HEK293 (cell line): ENCODE measurements at regions not wholly inside any gene's neighbourhood (a gene's known extent, or its start where the extent isn't known, plus 50 kb on each side); places are given as distances from the start of the nearest gene placed in this dataset.

ENCODE experiments used
- CTCF ChIP-seq: fragments of 450-650 bp; formaldehyde crosslinking; IDR thresholded peaks from 2 replicates; pipeline ENCODE4 v1.5.1; 2016; ENCODE audit warnings: missing biosample characterization, missing genetic modification characterization
- FEZF1 ChIP-seq: fragments of 450-650 bp; formaldehyde crosslinking; IDR thresholded peaks from 2 replicates; pipeline ENCODE4 v1.5.1; 2016; ENCODE audit warnings: missing biosample characterization, missing genetic modification characterization
- GLIS1 ChIP-seq: fragments of 450-650 bp; formaldehyde crosslinking; IDR thresholded peaks from 2 replicates; pipeline ENCODE4 v1.5.1; 2016; ENCODE audit warnings: missing biosample characterization, missing genetic modification characterization
- HIC1 ChIP-seq: fragments of 450-650 bp; formaldehyde crosslinking; IDR thresholded peaks from 2 replicates; pipeline ENCODE4 v1.5.1; 2016; ENCODE audit warnings: missing biosample characterization, missing genetic modification characterization
- HOXC10 ChIP-seq: sonication (generic); formaldehyde crosslinking; IDR thresholded peaks from 2 replicates; pipeline ENCODE4 v1.8.1; 2023; ENCODE audit warnings: mild to moderate bottlenecking, missing genetic modification reagents
- KLF17 ChIP-seq: fragments of 450-650 bp; formaldehyde crosslinking; IDR thresholded peaks from 2 replicates; pipeline ENCODE4 v1.5.1; 2016; ENCODE audit warnings: missing biosample characterization, missing genetic modification characterization
- KLF9 ChIP-seq: fragments of 450-650 bp; formaldehyde crosslinking; IDR thresholded peaks from 2 replicates; pipeline ENCODE4 v1.5.1; 2016; ENCODE audit warnings: missing biosample characterization, missing genetic modification characterization, low read depth
- PRDM1 ChIP-seq: fragments of 450-650 bp; formaldehyde crosslinking; IDR thresholded peaks from 2 replicates; pipeline ENCODE4; 2016; ENCODE audit warnings: missing biosample characterization, missing genetic modification characterization
- REPIN1 ChIP-seq: fragments of 450-650 bp; formaldehyde crosslinking; IDR thresholded peaks from 2 replicates; pipeline ENCODE4 v1.5.1; 2017; ENCODE audit warnings: missing biosample characterization, missing genetic modification characterization, low read depth
- ZFP37 ChIP-seq: fragments of 450-650 bp; formaldehyde crosslinking; IDR thresholded peaks from 2 replicates; pipeline ENCODE4 v1.5.1; 2016; ENCODE audit warnings: missing biosample characterization, missing genetic modification characterization
- ZFP69B ChIP-seq: fragments of 450-650 bp; formaldehyde crosslinking; IDR thresholded peaks from 2 replicates; pipeline ENCODE4 v1.5.1; 2016; ENCODE audit warnings: missing biosample characterization, missing genetic modification characterization
- ZNF121 ChIP-seq: fragments of 450-650 bp; formaldehyde crosslinking; IDR thresholded peaks from 2 replicates; pipeline ENCODE4 v1.5.1; 2016; ENCODE audit warnings: missing biosample characterization, missing genetic modification characterization
- ZNF140 ChIP-seq: fragments of 450-650 bp; formaldehyde crosslinking; IDR thresholded peaks from 2 replicates; pipeline ENCODE4 v1.5.1; 2016; ENCODE audit warnings: missing biosample characterization, missing genetic modification characterization
- ZNF23 ChIP-seq: fragments of 450-650 bp; formaldehyde crosslinking; IDR thresholded peaks from 2 replicates; pipeline ENCODE4 v1.5.1; 2016; ENCODE audit warnings: missing biosample characterization, missing genetic modification characterization, borderline replicate concordance
- ZNF280C ChIP-seq: fragments of 450-650 bp; formaldehyde crosslinking; IDR thresholded peaks from 2 replicates; pipeline ENCODE4 v1.5.1; 2016; ENCODE audit warnings: missing biosample characterization, missing genetic modification characterization
- ZNF324 ChIP-seq: fragments of 450-650 bp; formaldehyde crosslinking; IDR thresholded peaks from 2 replicates; pipeline ENCODE4 v1.5.1; 2016; ENCODE audit warnings: missing biosample characterization, missing genetic modification characterization
- ZNF37A ChIP-seq: fragments of 450-650 bp; IDR thresholded peaks from 2 replicates; pipeline ENCODE4 v1.5.1; 2018; ENCODE audit warnings: missing biosample characterization, missing genetic modification characterization
- ZNF423 ChIP-seq: fragments of 450-650 bp; formaldehyde crosslinking; IDR thresholded peaks from 2 replicates; pipeline ENCODE4 v1.5.1; 2016; ENCODE audit warnings: missing biosample characterization, missing genetic modification characterization
- ZNF426 ChIP-seq: fragments of 450-650 bp; formaldehyde crosslinking; IDR thresholded peaks from 2 replicates; pipeline ENCODE4 v1.5.1; 2017; ENCODE audit warnings: missing biosample characterization, missing genetic modification characterization, mild to moderate bottlenecking, inconsistent platforms, moderate library complexity
- ZNF514 ChIP-seq: fragments of 450-650 bp; formaldehyde crosslinking; IDR thresholded peaks from 2 replicates; pipeline ENCODE4 v1.5.1; 2016; ENCODE audit warnings: missing biosample characterization, missing genetic modification characterization
- ZNF518A ChIP-seq: fragments of 450-650 bp; formaldehyde crosslinking; conservative IDR thresholded peaks from 2 replicates; pipeline ENCODE4 v1.5.1; 2016; ENCODE audit warnings: low read depth, missing biosample characterization, missing genetic modification characterization
- ZNF521 ChIP-seq: fragments of 450-650 bp; formaldehyde crosslinking; IDR thresholded peaks from 2 replicates; pipeline ENCODE4 v1.5.1; 2017; ENCODE audit warnings: missing biosample characterization, mild to moderate bottlenecking, missing genetic modification characterization
- ZNF529 ChIP-seq: fragments of 450-650 bp; formaldehyde crosslinking; IDR thresholded peaks from 2 replicates; pipeline ENCODE4 v1.5.1; 2017; ENCODE audit warnings: missing genetic modification characterization, missing biosample characterization; ENCODE audit not compliant: insufficient replicate concordance
- ZNF561 ChIP-seq: fragments of 450-650 bp; IDR thresholded peaks from 2 replicates; pipeline ENCODE4 v1.5.1; 2018; ENCODE audit warnings: missing biosample characterization, missing genetic modification characterization, borderline replicate concordance
- ZNF654 ChIP-seq: fragments of 450-650 bp; formaldehyde crosslinking; IDR thresholded peaks from 2 replicates; pipeline ENCODE4 v1.5.1; 2016; ENCODE audit warnings: low read depth, missing biosample characterization, missing genetic modification characterization
- ZNF658 ChIP-seq: fragments of 450-650 bp; formaldehyde crosslinking; IDR thresholded peaks from 2 replicates; pipeline ENCODE4; 2016; ENCODE audit warnings: missing biosample characterization, missing genetic modification characterization
- ZNF664 ChIP-seq: fragments of 450-650 bp; formaldehyde crosslinking; IDR thresholded peaks from 2 replicates; pipeline ENCODE4 v1.5.1; 2016; ENCODE audit warnings: missing biosample characterization, missing genetic modification characterization
- ZNF830 ChIP-seq: fragments of 450-650 bp; IDR thresholded peaks from 2 replicates; pipeline ENCODE4 v1.5.0; 2018; ENCODE audit warnings: missing biosample characterization, missing genetic modification characterization, low read depth, mild to moderate bottlenecking, moderate library complexity
- ZNF843 ChIP-seq: fragments of 450-650 bp; formaldehyde crosslinking; IDR thresholded peaks from 2 replicates; pipeline ENCODE4 v1.5.1; 2016; ENCODE audit warnings: missing biosample characterization, missing genetic modification characterization

GRCh38 chr16:73232555-73233328, 184.8 kb upstream of the ZFHX3 start (continued):
- TF ChIP-seq ZNF121 (tag by site-specific recombination) (no peak), REPIN1 (tag by site-specific recombination) (no peak), ZNF521 (tag by site-specific recombination) (no peak), GLIS1 (tag by site-specific recombination) (peak; percentile 91), ZNF423 (tag by site-specific recombination) (no peak), ZNF561 (no peak), ZNF37A (tag by site-specific recombination) (no peak), KLF17 (tag by site-specific recombination) (no peak), ZFP37 (tag by site-specific recombination) (no peak), ZFP69B (peak; percentile 49; the same call in 1 of the 2 replicates), ZNF514 (tag by site-specific recombination) (no peak), ZNF280C (no peak), CTCF (tag by site-specific recombination) (peak; percentile 40; the same call in 1 of the 2 replicates), ZNF324 (tag by site-specific recombination) (no peak), ZNF843 (tag by site-specific recombination) (no peak), FEZF1 (tag by site-specific recombination) (peak; percentile 86), ZNF140 (tag by site-specific recombination) (no peak), ZNF664 (no peak), KLF9 (tag by site-specific recombination) (peak; percentile 39; the same call in 1 of the 2 replicates), HOXC10 (CRISPR knock-in tag) (no peak), ZNF426 (tag by site-specific recombination) (no peak), ZNF658 (no peak), ZNF654 (tag by site-specific recombination) (no peak), PRDM1 (tag by site-specific recombination) (peak; percentile 36), HIC1 (tag by site-specific recombination) (no peak), ZNF518A (tag by site-specific recombination) (no peak), ZNF529 (tag by site-specific recombination) (no peak), ZNF830 (tag by site-specific recombination) (no peak), ZNF23 (tag by site-specific recombination) (no peak)
